Right kidney (tissue), 1 donor: ENCODE measurements at regions not wholly inside any gene's neighbourhood (a gene's known extent, or its start where the extent isn't known, plus 50 kb on each side); places are given as distances from the start of the nearest gene placed in this dataset.
"Not testable (repeated sequence)": the region's sequence is repeated elsewhere in the genome, so short reads cannot be mapped to it uniquely, and the experiment has no call there.

Experiments used
- DNase-seq: peaks from one replicate; pipeline ENCODE4 v3.0.0-alpha.2; 2016

DNA sequence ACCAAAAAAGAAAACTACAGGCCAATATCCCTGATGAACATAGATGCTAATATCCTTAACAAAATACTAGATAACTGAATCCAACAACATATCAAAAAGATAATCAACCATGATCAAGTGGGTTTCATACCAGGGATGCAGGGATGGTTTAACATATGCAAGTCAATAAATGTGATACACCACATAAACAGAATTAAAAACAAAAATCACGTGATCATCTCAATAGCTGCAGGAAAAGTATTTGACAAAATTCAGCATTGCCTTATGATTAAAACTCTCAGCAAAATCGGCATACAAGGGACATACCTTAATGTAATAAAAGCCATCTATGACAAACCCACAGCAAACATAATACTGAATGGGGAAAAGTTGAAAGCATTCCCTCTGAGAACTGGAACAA, 199.9 kb downstream of the TXNL1 start:
- DNase-seq, result not testable (repeated sequence)

DNA sequence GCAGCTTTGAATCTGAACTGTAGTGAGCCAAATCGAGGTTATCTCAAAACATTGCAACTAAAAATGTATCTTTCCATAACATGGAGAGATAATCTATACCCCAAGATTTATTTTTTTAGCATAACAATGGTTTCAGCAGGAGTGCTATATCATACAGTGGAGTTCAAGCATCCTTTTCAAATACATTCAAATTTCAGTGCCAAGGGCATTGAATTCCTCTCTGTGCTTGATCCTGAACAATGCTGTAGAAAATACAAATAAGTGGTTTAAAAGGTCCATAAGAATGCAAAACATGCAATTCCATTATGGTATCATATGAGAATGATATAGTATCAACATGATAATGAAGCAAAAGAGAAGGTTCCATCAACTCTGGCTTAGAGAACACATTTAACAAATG, 201.7 kb downstream of the TXNL1 start:
- no peak for DNase-seq

- no peak for DNase-seq
Observed at GRCh38 chr18:56433919-56434318, 204.5 kb downstream of the TXNL1 start.

GRCh38 chr18:56431551-56431950, 206.8 kb downstream of the TXNL1 start:
- no peak for DNase-seq

GRCh38 chr18:56423626-56424025, 214.8 kb downstream of the TXNL1 start:
- no peak for DNase-seq

DNA sequence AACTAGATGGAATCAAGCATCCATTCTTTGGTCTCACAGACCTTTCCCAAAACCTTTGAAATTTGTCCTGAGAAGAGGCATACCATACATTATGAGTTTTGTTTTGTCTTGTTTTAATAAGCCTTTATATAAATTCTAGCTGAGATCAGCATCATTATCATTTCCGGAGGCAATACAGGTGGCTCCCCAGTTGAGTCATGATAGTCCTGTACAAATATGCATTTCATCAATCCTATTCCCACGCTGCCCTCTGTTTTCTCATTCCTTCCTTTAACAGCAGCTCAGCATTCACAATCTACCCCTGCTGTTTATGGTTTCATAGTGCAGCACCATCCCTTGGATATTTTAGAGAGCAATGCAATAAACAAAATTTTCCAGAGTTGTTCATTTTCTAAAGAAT, 216.7 kb downstream of the TXNL1 start:
- DNase-seq, result no peak

GRCh38 chr18:56420868-56421267, 217.5 kb downstream of the TXNL1 start:
- not testable (repeated sequence) for DNase-seq

- no peak for DNase-seq
Observed at GRCh38 chr18:56414357-56414756, 224.0 kb downstream of the TXNL1 start.

DNA sequence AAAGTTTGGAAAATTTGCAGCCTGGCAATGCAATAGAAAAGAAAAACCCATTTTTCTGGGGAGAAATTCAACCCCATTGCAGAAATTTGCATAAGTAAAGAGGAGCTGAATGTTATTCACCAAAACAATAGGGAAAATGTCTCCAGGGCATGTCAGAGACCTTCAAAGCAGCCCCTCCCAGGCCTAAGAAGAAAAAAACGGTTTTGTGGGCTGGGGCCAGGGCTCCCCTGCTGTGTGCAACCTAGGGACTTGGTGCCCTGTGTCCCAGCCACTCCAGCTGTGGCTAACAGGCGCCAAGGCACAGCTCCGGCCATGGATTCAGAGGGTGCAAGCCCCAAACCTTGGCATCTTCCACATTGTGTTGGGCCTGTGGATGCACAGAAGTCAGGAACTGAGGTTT, 224.5 kb downstream of the TXNL1 start:
- DNase-seq, result no peak

GRCh38 chr18:56412951-56413350, 225.4 kb downstream of the TXNL1 start:
- no peak for DNase-seq

- DNase-seq, result no peak
Observed at GRCh38 chr18:56409736-56410135, 228.7 kb downstream of the TXNL1 start.

- DNase-seq, result no peak
Observed at GRCh38 chr18:56407646-56408180, 230.7 kb downstream of the TXNL1 start.

DNA sequence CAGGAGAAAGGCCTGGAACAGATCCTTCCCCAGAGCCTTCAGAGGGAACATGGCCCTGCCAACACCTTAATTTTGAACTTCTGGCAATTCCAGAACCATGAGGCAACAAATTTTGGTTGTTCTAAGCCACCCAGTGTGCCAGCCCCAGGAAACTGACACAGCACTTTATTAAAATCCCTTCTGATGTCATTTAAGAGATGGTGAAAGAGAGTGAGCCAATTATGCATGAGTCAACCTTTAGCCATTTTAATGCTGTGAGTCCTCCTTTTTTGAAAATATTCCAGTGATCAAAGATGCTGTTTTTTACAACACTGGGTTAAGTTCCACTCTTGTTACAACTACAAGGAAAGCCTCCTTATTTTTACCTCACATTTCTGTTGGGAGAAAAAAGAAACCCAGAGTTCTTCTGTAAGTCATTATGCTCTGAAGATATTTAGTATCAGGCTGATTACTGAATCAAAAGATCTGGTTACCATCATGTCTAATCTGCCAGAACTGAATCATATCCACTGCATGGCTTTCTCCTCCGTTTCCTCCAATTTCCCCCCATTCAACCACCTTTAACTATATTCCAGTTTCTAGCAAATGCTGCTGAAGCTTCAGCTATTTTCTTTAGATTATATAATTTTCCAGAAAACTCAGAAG, 235.4 kb downstream of the TXNL1 start:
- no peak for DNase-seq

GRCh38 chr18:56393870-56394269, 244.5 kb downstream of the TXNL1 start:
- DNase-seq, result no peak

- DNase-seq, result no peak
Observed at GRCh38 chr18:56391931-56392590, 246.3 kb downstream of the TXNL1 start.

- no peak for DNase-seq
Observed at GRCh38 chr18:56390626-56391025, 247.8 kb downstream of the TXNL1 start.

GRCh38 chr18:56389190-56389589, 249.2 kb downstream of the TXNL1 start:
- DNase-seq, result no peak

- no peak for DNase-seq
Observed at GRCh38 chr18:56388571-56388970, 249.8 kb downstream of the TXNL1 start.

GRCh38 chr18:56386856-56387255, 251.5 kb downstream of the TXNL1 start:
- DNase-seq, result no peak

- no peak for DNase-seq
Observed at GRCh38 chr18:56383349-56383748, 255.0 kb downstream of the TXNL1 start.

GRCh38 chr18:56382541-56382940, 255.9 kb downstream of the TXNL1 start:
- no peak for DNase-seq

- no peak for DNase-seq
Observed at GRCh38 chr18:56381196-56381595, 257.2 kb downstream of the TXNL1 start.

DNA sequence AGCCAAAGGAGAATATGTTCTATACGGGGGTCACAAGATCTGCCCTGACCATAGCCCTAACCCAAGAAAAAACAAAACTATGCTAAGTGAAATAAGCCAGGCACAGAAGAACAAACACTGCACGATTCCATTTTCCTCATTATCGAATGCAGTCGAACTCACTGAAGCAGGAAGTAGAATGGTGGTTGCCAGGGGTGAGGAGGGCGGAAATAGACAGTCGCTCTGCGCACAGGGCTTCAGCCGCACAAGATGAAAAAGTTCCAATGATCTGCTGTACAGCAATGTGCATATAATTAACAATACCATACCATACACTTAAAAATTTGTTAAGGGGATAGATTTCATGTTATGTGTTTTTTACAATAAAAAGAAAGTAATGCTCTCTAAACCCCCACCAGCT, 257.7 kb downstream of the TXNL1 start:
- DNase-seq, result no peak

DNA sequence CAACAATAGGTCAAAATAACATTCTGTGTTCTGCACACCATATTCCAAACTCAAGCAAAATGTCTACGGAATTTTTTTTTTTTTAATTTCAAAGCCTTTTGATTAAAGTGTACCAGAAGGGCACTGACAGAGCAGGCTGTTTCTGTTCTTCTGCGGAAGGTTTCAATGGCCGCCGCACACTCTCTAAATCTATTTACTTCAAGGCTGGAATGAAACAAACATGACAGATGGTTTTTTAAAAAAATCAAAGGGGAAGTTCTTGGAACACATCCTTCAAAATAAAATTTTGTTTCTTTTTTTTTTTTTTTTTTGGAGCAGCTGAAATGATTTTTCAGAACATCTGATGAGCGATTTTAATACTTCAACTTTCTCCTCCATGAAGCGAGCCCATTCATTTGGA, 259.1 kb downstream of the TXNL1 start:
- no peak for DNase-seq
